ENCODE measurements at regions not wholly inside any gene's neighbourhood (a gene's known extent, or its start where the extent isn't known, plus 50 kb on each side); places are given as distances from the start of the nearest gene placed in this dataset.

DNA sequence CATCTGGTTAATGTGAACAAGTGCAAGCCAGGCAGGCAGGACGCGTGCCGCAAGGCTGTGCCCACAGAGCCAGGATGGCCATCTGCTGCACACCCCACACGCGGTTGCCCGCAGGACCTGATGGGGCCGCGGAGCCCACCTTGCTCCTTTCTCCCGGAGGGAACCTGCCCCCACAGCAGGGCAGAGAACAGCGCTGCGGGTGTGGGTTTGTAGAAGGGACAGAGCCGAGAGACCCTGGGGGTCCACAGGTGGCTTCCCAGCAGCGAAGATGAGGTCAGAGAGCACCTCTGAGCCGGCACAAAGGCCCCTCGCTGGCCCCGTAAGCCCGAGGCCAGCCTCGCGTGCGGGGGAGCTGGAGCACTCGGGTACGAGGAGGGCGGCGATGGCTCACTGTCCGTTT is 460.8 kb upstream of the SALL3 start:
- DNase-seq (ENCODE audit: low read depth in 2 of 2, low spot score in 1 of 2) = no peak

- DNase-seq (ENCODE audit: low read depth in 2 of 2, low spot score in 1 of 2) = no peak
These were observed 460.1 kb upstream of the SALL3 start for GRCh38 chr18:78519394-78520062.

DNA sequence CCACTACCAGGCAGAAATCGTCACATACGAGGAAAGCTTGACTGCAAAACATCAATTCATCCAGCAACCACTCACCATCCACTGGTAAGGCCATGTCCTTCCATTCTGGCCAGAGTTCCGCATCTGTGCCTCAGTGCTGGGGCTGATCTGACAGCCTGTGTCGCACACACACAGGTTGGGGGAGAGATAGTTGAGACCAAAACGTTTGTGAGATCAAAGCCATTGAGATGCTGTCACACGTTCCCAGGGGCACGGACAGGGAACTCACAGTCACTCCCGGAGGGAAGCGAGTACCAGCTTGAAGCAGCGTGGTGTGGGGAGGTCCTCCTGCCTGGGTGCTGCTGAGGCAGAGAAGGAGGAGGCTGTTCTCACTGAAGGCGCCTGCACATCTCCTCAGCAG is 458.5 kb upstream of the SALL3 start:
- no peak for DNase-seq (ENCODE audit: low read depth in 2 of 2, low spot score in 1 of 2)

GRCh38 chr18:78521744-78522143 is 457.9 kb upstream of the SALL3 start:
- no peak for DNase-seq (ENCODE audit: low read depth in 2 of 2, low spot score in 1 of 2)

- no peak for DNase-seq (ENCODE audit: low read depth in 2 of 2, low spot score in 1 of 2)
These were observed 457.1 kb upstream of the SALL3 start for GRCh38 chr18:78522507-78522906.

DNA sequence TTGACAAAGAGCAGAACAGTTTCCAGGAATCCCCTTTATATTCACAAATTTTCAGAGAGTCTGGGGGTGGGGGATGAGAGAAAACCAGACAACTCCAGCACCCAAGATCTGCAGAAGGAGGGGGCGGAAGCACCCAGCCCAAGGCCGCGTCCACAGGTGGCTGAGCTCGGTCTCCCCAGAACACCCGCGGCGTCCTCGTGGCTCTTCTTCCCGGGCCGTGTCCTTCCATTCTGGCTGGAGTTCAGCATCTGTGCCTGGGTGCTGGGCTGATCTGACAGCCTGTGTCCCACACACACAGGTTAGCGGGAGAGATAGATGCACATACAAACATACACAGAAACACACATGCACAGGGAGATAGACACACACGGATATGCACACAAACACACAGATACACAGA is 455.8 kb upstream of the SALL3 start:
- DNase-seq (ENCODE audit: low read depth in 2 of 2, low spot score in 1 of 2) = no peak

DNA sequence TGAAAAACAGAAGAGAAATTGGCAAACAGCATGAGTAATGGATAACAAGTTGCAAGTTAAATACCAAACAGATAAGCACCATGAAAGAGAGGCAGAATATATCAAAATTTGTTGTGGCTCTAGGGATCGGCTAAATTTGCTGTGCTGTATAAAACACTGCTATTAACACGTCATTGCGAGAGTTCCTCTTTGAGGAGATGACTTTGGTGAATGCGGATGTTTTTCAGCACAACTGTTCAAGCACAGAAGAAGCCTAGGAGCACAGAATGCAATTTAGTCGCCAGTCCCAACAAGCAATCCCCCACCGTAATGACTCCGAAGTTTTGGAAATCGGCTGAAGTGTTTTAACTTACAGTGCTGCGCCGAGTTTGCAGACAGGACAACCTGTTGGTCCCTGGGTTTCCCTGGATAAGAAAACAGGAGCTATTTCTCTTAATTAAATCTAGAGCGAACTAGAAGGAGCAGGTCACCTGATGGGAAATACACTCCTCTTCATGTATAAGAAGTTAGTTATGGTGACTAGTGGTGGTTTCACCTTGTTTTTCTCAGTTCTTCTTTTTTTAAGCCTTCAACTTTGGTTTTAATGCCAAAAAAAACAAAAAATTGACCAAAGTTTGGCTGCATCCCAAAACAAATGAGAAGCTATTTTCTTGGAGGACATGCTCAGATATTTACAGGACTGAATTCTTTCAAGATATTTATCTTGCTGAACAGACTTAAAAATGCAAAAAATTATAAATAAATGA is 454.1 kb upstream of the SALL3 start:
- DNase-seq (ENCODE audit: low read depth in 2 of 2, low spot score in 1 of 2) = no peak

- no peak for DNase-seq (ENCODE audit: low read depth in 2 of 2, low spot score in 1 of 2)
These were observed 453.3 kb upstream of the SALL3 start for GRCh38 chr18:78526275-78526674.

GRCh38 chr18:78526923-78527711 is 452.5 kb upstream of the SALL3 start:
- no peak for DNase-seq (ENCODE audit: low read depth in 2 of 2, low spot score in 1 of 2)

GRCh38 chr18:78527984-78528383 is 451.6 kb upstream of the SALL3 start:
- no peak for DNase-seq (ENCODE audit: low read depth in 2 of 2, low spot score in 1 of 2)

GRCh38 chr18:78528411-78529258 is 451.0 kb upstream of the SALL3 start:
- DNase-seq (ENCODE audit: low read depth in 2 of 2, low spot score in 1 of 2) = no peak

- DNase-seq (ENCODE audit: low read depth in 2 of 2, low spot score in 1 of 2) = no peak
These were observed 448.0 kb upstream of the SALL3 start for GRCh38 chr18:78531637-78532036.

DNA sequence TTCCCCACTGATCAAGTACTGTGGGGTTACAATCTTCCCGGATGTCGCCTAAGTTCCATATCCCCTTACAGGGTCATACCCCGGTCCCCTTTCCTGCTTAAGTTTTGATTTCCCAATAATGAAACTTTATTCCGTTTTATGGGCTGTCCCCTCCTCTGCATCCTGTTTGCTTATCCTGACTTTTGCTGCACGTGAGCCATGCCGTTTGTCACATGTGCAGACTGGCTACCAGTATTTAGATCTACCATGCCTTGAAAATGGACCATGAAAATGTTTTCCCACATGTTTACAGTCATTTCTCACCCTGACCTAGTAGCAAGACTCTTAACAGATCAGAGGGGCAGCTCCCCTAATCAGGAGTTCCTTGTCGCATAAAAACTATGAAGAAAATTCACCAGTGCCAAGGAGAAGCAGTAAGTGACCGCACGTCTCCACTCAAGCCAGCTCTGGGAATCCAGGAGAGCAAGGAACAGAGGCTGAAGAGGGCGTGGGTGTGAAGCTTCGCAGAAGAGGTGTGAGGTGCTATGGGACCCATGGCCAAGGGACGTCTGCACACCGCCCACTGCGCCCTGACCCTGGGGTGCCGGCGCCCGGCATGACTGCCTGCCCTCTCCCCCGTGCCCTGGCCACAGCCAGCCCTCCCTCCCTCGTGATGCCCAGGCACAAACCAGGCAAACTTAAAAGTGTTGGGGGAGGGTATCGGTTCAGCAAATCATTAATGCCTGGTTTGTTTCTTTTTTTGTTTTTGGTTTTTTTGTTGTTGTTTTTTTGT is 440.8 kb upstream of the SALL3 start:
- no peak for DNase-seq (ENCODE audit: low read depth in 2 of 2, low spot score in 1 of 2)

DNA sequence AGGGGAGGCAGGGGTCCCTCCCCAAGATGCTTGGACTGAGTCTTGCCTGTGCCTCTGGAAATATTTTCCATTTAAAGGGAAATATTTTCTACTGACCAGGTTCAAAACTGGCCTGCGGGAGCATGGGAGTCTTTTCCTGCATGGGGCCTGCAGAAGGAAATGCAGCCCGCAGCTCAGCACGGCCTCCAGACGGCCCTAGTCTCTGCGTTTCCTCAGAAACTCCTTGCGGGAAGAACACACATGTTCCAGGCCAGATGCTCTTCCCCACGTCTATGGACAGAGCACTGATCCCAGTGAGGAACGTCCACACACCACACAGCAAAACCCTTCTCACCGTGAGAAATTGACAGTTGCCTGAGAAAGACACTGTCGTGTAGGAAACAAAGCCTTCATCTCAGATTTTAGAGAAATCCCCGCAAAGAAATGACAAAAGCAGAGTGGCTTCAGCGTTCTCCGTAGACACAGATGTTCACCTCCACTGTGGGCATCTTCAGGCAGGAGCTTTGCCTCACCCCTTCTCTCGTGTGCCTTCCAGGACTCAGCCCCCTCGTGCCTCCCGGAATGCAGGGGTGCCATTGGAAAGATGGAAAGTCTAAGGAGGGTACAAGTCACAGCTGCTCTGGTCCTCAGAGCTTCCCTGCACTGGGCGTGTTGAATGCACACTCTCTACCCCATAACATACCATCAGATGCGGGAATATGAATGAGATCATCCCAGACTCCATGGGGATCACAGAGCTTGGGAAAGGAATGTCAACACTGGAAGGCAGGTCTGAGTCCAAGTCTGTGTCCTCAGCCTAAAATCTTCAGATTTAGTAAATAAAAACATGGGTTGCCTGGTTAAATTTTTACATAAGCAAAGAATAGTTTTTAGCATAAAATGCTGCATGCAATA is 438.7 kb upstream of the SALL3 start:
- DNase-seq (ENCODE audit: low read depth in 2 of 2, low spot score in 1 of 2) = no peak

- DNase-seq (ENCODE audit: low read depth in 2 of 2, low spot score in 1 of 2) = no peak
These were observed 437.4 kb upstream of the SALL3 start for GRCh38 chr18:78542204-78542603.

GRCh38 chr18:78543201-78543725 is 436.4 kb upstream of the SALL3 start:
- DNase-seq (ENCODE audit: low read depth in 2 of 2, low spot score in 1 of 2) = no peak

- DNase-seq (ENCODE audit: low read depth in 2 of 2, low spot score in 1 of 2) = no peak
These were observed 433.3 kb upstream of the SALL3 start for GRCh38 chr18:78546281-78546680.

DNA sequence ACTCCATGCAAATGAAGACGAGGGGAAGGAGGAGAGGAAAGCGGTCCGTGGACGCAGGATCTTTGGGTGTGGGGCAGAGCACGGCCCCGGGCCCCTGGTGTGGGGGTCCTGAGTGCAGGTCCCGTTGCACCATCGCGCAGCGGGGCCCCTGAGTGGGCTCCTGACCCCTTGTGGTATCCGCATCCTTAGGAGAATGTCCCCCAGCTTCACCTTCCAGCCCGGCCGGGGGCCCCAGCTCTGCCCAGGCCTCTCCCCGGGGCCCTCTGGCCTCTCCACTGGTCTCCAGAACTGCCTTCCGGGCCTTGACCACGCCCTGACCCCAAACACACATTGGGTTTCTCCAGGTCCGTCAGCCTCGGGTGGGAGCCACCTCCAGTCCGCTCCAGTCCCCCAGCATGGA is 431.8 kb upstream of the SALL3 start:
- DNase-seq (ENCODE audit: low read depth in 2 of 2, low spot score in 1 of 2) = no peak

Measured in stimulated activated CD8-positive, alpha-beta memory T cell treated with anti-CD3 and anti-CD28 coated beads, Interleukin-4, amount 100 ng/mL, for 1 hour (primary cell).